A673 (cell line): ENCODE measurements at regions not wholly inside any gene's neighbourhood (a gene's known extent, or its start where the extent isn't known, plus 50 kb on each side); places are given as distances from the start of the nearest gene placed in this dataset.

ENCODE experiments used
- EZH2 ChIP-seq: fragments of 200-600 bp; sonication (generic); IDR thresholded peaks from 2 replicates; pipeline ENCODE4 v1.6.1; 2017; ENCODE audit warnings: borderline replicate concordance, low read depth, mild to moderate bottlenecking, mixed read lengths, antibody characterized with exemption, low read length; ENCODE audit not compliant: poor library complexity, severe bottlenecking
- TF ChIP-seq, protein P1 (sequence below): fragments of 300-800, 200-600 bp; sonication (generic); conservative IDR thresholded peaks from 2 replicates; pipeline ENCODE4 v1.5.1; 2017; ENCODE audit warnings: low read depth, mild to moderate bottlenecking, antibody characterized with exemption, low read length, moderate library complexity, mixed read lengths

DNA sequence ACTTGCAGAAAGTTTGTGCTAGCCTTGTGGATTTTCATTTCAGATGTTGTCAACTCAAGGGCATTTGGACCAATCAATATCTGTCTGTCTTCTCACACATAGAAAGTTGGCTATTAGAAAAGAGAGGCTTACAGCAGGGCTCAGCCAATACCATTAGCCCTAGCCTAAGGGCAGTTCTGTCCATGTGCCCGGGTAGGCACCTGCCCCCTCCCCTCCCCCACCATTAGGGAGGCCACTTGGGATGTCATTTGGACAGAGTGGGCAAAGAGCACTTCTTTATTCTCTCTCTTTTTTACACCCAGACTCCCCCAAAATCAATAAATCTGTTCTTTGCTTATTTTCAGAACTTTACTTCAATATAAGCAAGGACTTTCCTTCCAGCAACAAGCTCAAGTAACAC is 188.5 kb upstream of the MKI67 start:
- TF ChIP-seq EZH2, result no peak
- TF ChIP-seq, protein P1, sequence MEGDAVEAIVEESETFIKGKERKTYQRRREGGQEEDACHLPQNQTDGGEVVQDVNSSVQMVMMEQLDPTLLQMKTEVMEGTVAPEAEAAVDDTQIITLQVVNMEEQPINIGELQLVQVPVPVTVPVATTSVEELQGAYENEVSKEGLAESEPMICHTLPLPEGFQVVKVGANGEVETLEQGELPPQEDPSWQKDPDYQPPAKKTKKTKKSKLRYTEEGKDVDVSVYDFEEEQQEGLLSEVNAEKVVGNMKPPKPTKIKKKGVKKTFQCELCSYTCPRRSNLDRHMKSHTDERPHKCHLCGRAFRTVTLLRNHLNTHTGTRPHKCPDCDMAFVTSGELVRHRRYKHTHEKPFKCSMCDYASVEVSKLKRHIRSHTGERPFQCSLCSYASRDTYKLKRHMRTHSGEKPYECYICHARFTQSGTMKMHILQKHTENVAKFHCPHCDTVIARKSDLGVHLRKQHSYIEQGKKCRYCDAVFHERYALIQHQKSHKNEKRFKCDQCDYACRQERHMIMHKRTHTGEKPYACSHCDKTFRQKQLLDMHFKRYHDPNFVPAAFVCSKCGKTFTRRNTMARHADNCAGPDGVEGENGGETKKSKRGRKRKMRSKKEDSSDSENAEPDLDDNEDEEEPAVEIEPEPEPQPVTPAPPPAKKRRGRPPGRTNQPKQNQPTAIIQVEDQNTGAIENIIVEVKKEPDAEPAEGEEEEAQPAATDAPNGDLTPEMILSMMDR, result no peak
